ENCODE measurements at regions not wholly inside any gene's neighbourhood (a gene's known extent, or its start where the extent isn't known, plus 50 kb on each side); places are given as distances from the start of the nearest gene placed in this dataset.

- no peaks in the 10 kb centered on the region for H4K20me1 ChIP-seq (ENCODE audit: insufficient read depth, low read length)
- no peak overlapping the region for H3K4me2 ChIP-seq (ENCODE audit: low read length)
- CTCF ChIA-PET (ENCODE audit: unreplicated experiment): no interaction called here
- H2AFZ ChIP-seq (ENCODE audit: low read length): no peak overlapping the region
- no peak overlapping the region for H3K27ac ChIP-seq (ENCODE audit: low read depth, low read length, poor library complexity, severe bottlenecking)
- intact Hi-C loops (cut with micrococcal nuclease; ENCODE audit: unreplicated experiment): no loop called here
- no TSS peak for BruUV-seq (replicated peaks)
- POLR2A ChIA-PET: interaction anchor here (0.7 kb wide), 1 partner anchor 12 kb away, joined by 3 read pairs; no protein-coding TSS in a partner anchor
- no peak for DNase-seq (ENCODE audit: low spot score)
- no peaks in the 10 kb centered on the region for H3K36me3 ChIP-seq (ENCODE audit: insufficient read depth, low read length)
- no peaks in the 10 kb centered on the region for H3K79me2 ChIP-seq (ENCODE audit: insufficient read depth, low read depth, low read length)
- no peaks in the 10 kb centered on the region for H3K4me1 ChIP-seq (ENCODE audit: insufficient read depth, low read length, poor library complexity, severe bottlenecking)
- no peak overlapping the region for H3K4me3 ChIP-seq (ENCODE audit: low read depth, low read length, poor library complexity, severe bottlenecking)
- no peaks in the 10 kb centered on the region for H3K9me2 ChIP-seq (ENCODE audit: insufficient read depth, low read length)
- H3K9me3 ChIP-seq (ENCODE audit: low read length): 0 out of 2 replicates have a peak, but pooled peaks cover 11% of the 10 kb centered on the region
- no peak for TF ChIP-seq CTCF (conservative IDR thresholded peaks at IDR 0.05; ENCODE audit: low read length)
- TF ChIP-seq EZH2phosphoT487 (IDR thresholded peaks at IDR 0.05; ENCODE audit: borderline replicate concordance, low read depth, low read length): no peak
Measured at GRCh38 chr12:96093543-96094196, 58.3 kb upstream of the LTA4H start.

- intact Hi-C loops (cut with micrococcal nuclease; ENCODE audit: unreplicated experiment): no loop called here
- H3K36me3 ChIP-seq (ENCODE audit: insufficient read depth, low read length): no peaks in the 10 kb centered on the region
- no TSS peak for BruUV-seq (replicated peaks)
- ChIA-PET POLR2A (interaction anchor here (0.9 kb wide), 1 partner anchor 73 kb away, joined by 3 read pairs; no protein-coding TSS in a partner anchor), CTCF (ENCODE audit: unreplicated experiment) (no interaction called here)
- no peaks in the 10 kb centered on the region for H4K20me1 ChIP-seq (ENCODE audit: insufficient read depth, low read length)
- TF ChIP-seq CTCF (conservative IDR thresholded peaks at IDR 0.05; ENCODE audit: low read length): no peak
- no peak for TF ChIP-seq EZH2phosphoT487 (IDR thresholded peaks at IDR 0.05; ENCODE audit: borderline replicate concordance, low read depth, low read length)
- H3K4me3 ChIP-seq (ENCODE audit: low read depth, low read length, poor library complexity, severe bottlenecking): no peak overlapping the region
- no peak overlapping the region for H3K27ac ChIP-seq (ENCODE audit: low read depth, low read length, poor library complexity, severe bottlenecking)
- H2AFZ ChIP-seq (ENCODE audit: low read length): no peak overlapping the region
- no peak for DNase-seq (ENCODE audit: low spot score)
- no peaks in the 10 kb centered on the region for H3K79me2 ChIP-seq (ENCODE audit: insufficient read depth, low read depth, low read length)
- no peaks in the 10 kb centered on the region for H3K9me2 ChIP-seq (ENCODE audit: insufficient read depth, low read length)
- H3K4me1 ChIP-seq (ENCODE audit: insufficient read depth, low read length, poor library complexity, severe bottlenecking): no peaks in the 10 kb centered on the region
- no peak overlapping the region for H3K4me2 ChIP-seq (ENCODE audit: low read length)
- H3K9me3 ChIP-seq (ENCODE audit: low read length): 0 out of 2 replicates have a peak, but pooled peaks cover 11% of the 10 kb centered on the region
Measured at GRCh38 chr12:96094201-96094600, 58.8 kb upstream of the LTA4H start.

- no peak for TF ChIP-seq EZH2phosphoT487 (IDR thresholded peaks at IDR 0.05; ENCODE audit: borderline replicate concordance, low read depth, low read length)
- TF ChIP-seq CTCF (conservative IDR thresholded peaks at IDR 0.05; ENCODE audit: low read length): no peak
- peaks cover 5% of the 10 kb centered on the region for H3K4me1 ChIP-seq (ENCODE audit: insufficient read depth, low read length, poor library complexity, severe bottlenecking)
- intact Hi-C loops (cut with micrococcal nuclease; ENCODE audit: unreplicated experiment): no loop called here
- no peaks in the 10 kb centered on the region for H4K20me1 ChIP-seq (ENCODE audit: insufficient read depth, low read length)
- DNase-seq (ENCODE audit: low spot score): no peak
- H3K4me3 ChIP-seq (ENCODE audit: low read depth, low read length, poor library complexity, severe bottlenecking): no peak overlapping the region
- POLR2A ChIA-PET: interaction anchor here (0.6 to 0.9 kb wide), 2 partner anchors 19 to 117 kb away, joined by 3 to 5 read pairs; no protein-coding TSS in a partner anchor
- no peaks in the 10 kb centered on the region for H3K36me3 ChIP-seq (ENCODE audit: insufficient read depth, low read length)
- H3K9me2 ChIP-seq (ENCODE audit: insufficient read depth, low read length): no peaks in the 10 kb centered on the region
- BruUV-seq (replicated peaks): no TSS peak
- no peak overlapping the region for H3K27ac ChIP-seq (ENCODE audit: low read depth, low read length, poor library complexity, severe bottlenecking)
- no peak overlapping the region for H3K4me2 ChIP-seq (ENCODE audit: low read length)
- no peaks in the 10 kb centered on the region for H3K79me2 ChIP-seq (ENCODE audit: insufficient read depth, low read depth, low read length)
- CTCF ChIA-PET (ENCODE audit: unreplicated experiment): no interaction called here
- no peaks in the 10 kb centered on the region for H3K9me3 ChIP-seq (ENCODE audit: low read length)
- H2AFZ ChIP-seq (ENCODE audit: low read length): no peak overlapping the region
Measured at GRCh38 chr12:96098631-96099030, 63.2 kb upstream of the LTA4H start.

Measured in OCI-LY7 (cell line).